Gastrocnemius medialis (tissue), 4 donors: ENCODE measurements at regions not wholly inside any gene's neighbourhood (a gene's known extent, or its start where the extent isn't known, plus 50 kb on each side); places are given as distances from the start of the nearest gene placed in this dataset.

ENCODE experiments used
- ATAC-seq, 2 donors: fragments of 150-250 bp; one replicate each; pipeline ENCODE4 v1.9.1; 2016
- DNase-seq, 2 donors: peaks; one replicate each; pipeline ENCODE4 v3.0.0-alpha.2; 2019
- H3K27ac ChIP-seq, 4 donors: fragments of 200-600 bp; sonication (generic); 1 replicate in 1 of 4; 2 replicates in 3 of 4; pipeline ENCODE4 v1.5.1; 2016 to 2018; ENCODE audit warnings: mild to moderate bottlenecking in 2 of 4, moderate library complexity in 1 of 4
- H3K27me3 ChIP-seq, 3 donors: fragments of 200-600 bp; sonication (generic) in 2 of 3; 1 replicate in 1 of 3; 2 replicates in 2 of 3; pipeline versions ENCODE4 v1.5.1 to v1.6.0; 2016 to 2019; ENCODE audit warnings: mild to moderate bottlenecking in 1 of 3, moderate library complexity in 1 of 3
- H3K36me3 ChIP-seq, 2 donors: fragments of 200-600 bp; sonication (generic) in 1 of 2; one replicate each; pipeline ENCODE4 v1.5.1; 2017 to 2018
- H3K4me1 ChIP-seq, 2 donors: fragments of 200-600 bp; sonication (generic) in 1 of 2; one replicate each; pipeline ENCODE4 v1.5.1; 2016 to 2017; ENCODE audit warnings: mild to moderate bottlenecking in 2 of 2
- H3K4me3 ChIP-seq, 4 donors: fragments of 200-600 bp; sonication (generic) in 3 of 4; 1 replicate in 1 of 4; 2 replicates in 3 of 4; pipeline ENCODE4 v1.5.1; 2016 to 2019; ENCODE audit warnings: mild to moderate bottlenecking in 2 of 4
- H3K9me3 ChIP-seq, 3 donors: fragments of 200-600 bp; sonication (generic) in 2 of 3; 1 replicate in 1 of 3; 2 replicates in 2 of 3; pipeline ENCODE4 v1.5.1; 2016 to 2019
- POLR2A ChIP-seq, 2 donors: fragments of 450-650 bp; IDR thresholded peaks; one replicate each; pipeline ENCODE4 v1.6.1; 2017; ENCODE audit warnings: antibody characterized with exemption in 2 of 2, mild to moderate bottlenecking in 2 of 2, moderate library complexity in 2 of 2
- in situ Hi-C, 4 donors: fragments of 200-750 bp; cut with MboI; loops; one replicate each; pipeline versions ENCODE4 v1.15.0 to v1.8.0; 2017; ENCODE audit warnings: low sequenced_read_pairs in 4 of 4
- intact Hi-C: fragments of 100-400 bp; cut with DNase I; formaldehyde crosslinking; loops from one replicate; pipeline ENCODE4 v1.15.1; 2023; ENCODE audit warnings: low total_unique reads
- TF ChIP-seq, protein P1 (sequence below), 5 experiments: fragments of 450-650 bp in 3 of 5; fragments of 200-600 bp in 2 of 5; sonication (generic) in 2 of 5; IDR thresholded peaks in 4 of 5; conservative IDR thresholded peaks in 1 of 5; 1 replicate in 4 of 5; 2 replicates in 1 of 5; pipeline ENCODE4 v1.5.1; 2016 to 2019; ENCODE audit warnings: antibody characterized with exemption in 5 of 5, mild to moderate bottlenecking in 3 of 5, moderate library complexity in 3 of 5

DNA sequence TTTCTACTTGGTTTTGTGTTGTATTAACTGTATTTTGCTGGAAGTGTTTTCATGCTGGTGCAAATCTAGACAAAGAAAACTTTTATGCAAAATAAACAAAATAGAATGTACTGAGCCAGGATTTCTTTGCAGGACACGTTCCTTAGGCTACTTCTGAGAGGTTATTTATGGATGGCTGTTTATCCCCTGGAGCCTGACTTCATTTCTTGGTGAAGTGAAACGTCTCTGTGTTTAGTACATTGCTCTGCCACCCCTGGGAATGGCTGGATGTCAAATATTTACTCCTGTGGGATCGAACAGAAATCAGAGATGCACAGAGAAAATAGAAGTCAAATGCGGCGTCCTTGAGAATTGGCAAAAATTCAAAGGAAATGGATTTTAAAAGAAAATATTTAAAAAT is 327.1 kb upstream of the MPDZ start:
- Histone ChIP-seq H3K4me3 (peak overlapping the region in 1 of 4 donors; percentile 7), H3K27ac (peak overlapping the region; percentile 60 to 74 (median 67)), H3K36me3 (no peaks in the 10 kb centered on the region), H3K4me1 (peaks cover 25 to 31% of the 10 kb centered on the region in 2 donors), H3K27me3 (no peaks in the 10 kb centered on the region), H3K9me3 (peaks cover 0 to 3% (median 0%) of the 10 kb centered on the region in 3 donors)
- in situ Hi-C loops = no loop called here
- TF ChIP-seq POLR2A (IDR thresholded peaks at IDR 0.05) = no peak
- TF ChIP-seq, protein P1, sequence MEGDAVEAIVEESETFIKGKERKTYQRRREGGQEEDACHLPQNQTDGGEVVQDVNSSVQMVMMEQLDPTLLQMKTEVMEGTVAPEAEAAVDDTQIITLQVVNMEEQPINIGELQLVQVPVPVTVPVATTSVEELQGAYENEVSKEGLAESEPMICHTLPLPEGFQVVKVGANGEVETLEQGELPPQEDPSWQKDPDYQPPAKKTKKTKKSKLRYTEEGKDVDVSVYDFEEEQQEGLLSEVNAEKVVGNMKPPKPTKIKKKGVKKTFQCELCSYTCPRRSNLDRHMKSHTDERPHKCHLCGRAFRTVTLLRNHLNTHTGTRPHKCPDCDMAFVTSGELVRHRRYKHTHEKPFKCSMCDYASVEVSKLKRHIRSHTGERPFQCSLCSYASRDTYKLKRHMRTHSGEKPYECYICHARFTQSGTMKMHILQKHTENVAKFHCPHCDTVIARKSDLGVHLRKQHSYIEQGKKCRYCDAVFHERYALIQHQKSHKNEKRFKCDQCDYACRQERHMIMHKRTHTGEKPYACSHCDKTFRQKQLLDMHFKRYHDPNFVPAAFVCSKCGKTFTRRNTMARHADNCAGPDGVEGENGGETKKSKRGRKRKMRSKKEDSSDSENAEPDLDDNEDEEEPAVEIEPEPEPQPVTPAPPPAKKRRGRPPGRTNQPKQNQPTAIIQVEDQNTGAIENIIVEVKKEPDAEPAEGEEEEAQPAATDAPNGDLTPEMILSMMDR (IDR thresholded peaks at IDR 0.05 in 4 of 5, conservative IDR thresholded peaks at IDR 0.05 in 1 of 5) = no peak
- DNase-seq (no peak), ATAC-seq (no peak)
- intact Hi-C loops = loop anchor here (5.0 kb wide), 1 partner anchor 121 kb away; no protein-coding TSS in a partner anchor

DNA sequence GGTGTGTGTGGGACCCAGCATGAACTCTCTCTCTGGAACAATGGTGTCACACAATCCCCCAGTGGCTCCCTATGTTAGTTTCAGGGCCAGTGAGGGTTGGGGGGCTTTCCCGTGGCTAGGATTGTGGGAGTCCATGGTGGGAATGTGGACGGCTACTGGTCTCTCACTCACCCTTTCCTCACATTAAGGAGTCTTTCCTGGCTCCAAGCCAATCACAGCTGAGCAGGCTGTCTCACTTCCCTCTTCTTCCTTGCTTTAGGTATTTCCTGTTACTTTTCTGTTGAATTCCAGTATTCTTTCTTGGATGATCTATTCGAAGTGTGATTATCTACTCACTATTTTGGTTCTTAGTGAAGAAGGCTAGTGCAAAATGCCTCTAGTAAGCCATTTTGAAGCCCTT is 324.4 kb upstream of the MPDZ start:
- Histone ChIP-seq H3K27me3 (no peaks in the 10 kb centered on the region), H3K27ac (no peak overlapping the region), H3K4me3 (no peak overlapping the region), H3K36me3 (no peaks in the 10 kb centered on the region), H3K4me1 (peaks cover 26 to 31% of the 10 kb centered on the region in 2 donors), H3K9me3 (peaks cover 0 to 3% (median 0%) of the 10 kb centered on the region in 3 donors)
- ATAC-seq (no peak), DNase-seq (no peak)
- in situ Hi-C loops (no loop called here), intact Hi-C loops (no loop called here)
- TF ChIP-seq, protein P1 (IDR thresholded peaks at IDR 0.05 in 4 of 5, conservative IDR thresholded peaks at IDR 0.05 in 1 of 5) = no peak
- no peak for TF ChIP-seq POLR2A (IDR thresholded peaks at IDR 0.05)

DNA sequence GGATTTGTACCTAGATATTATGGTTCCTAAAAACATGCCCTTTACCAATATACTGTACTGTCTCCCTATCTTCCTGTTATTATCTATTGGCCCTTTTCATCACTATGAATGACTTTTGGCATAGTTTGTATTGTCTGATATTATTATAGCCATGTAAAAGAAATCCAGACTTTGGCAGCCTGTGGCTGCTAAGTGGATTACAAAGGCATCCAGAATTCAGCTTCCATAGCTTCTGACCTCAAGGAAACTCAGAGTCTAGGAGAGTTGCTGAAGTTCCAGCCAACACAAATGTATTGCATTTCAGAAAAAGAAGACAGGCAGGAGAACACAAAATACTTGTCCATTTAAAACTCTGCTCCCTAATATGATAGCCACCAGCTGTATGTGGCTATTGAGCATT is 319.2 kb upstream of the MPDZ start:
- H3K9me3 ChIP-seq = peaks cover 0 to 3% (median 0%) of the 10 kb centered on the region in 3 donors
- DNase-seq (no peak), ATAC-seq (no peak)
- TF ChIP-seq POLR2A (IDR thresholded peaks at IDR 0.05) = no peak
- no peaks in the 10 kb centered on the region for H3K27me3 ChIP-seq
- intact Hi-C loops = no loop called here
- peaks cover 0 to 5% of the 10 kb centered on the region in 2 donors for H3K4me1 ChIP-seq
- in situ Hi-C loops = no loop called here
- no peak overlapping the region for H3K4me3 ChIP-seq
- H3K36me3 ChIP-seq = no peaks in the 10 kb centered on the region
- H3K27ac ChIP-seq = no peak overlapping the region

DNA sequence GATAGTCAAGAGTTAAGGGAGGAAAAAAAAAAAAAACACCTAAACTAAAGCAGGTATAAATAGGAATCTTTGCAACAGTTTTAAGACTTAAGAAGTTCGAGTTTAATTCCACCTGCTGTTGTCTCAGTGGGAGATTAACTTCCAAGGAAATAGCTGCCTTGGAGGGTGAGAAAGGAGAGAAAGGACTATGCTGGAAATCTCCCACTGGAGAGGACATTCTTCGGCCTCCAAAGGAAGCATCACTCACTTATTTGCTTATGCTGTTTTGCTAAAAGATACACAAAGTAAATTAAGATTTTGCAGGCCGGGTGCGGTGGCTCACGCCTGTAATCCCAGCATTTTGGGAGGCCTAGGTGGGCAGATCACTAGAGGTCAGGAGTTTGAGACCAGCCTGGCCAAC is 317.9 kb upstream of the MPDZ start:
- H3K27ac ChIP-seq = no peak overlapping the region
- no peak for TF ChIP-seq POLR2A (IDR thresholded peaks at IDR 0.05)
- TF ChIP-seq, protein P1 (IDR thresholded peaks at IDR 0.05 in 4 of 5, conservative IDR thresholded peaks at IDR 0.05 in 1 of 5) = no peak
- no peaks in the 10 kb centered on the region for H3K27me3 ChIP-seq
- ATAC-seq (no peak), DNase-seq (no peak)
- no peaks in the 10 kb centered on the region for H3K36me3 ChIP-seq
- intact Hi-C loops (no loop called here), in situ Hi-C loops (no loop called here)
- H3K4me1 ChIP-seq = peaks cover 0 to 5% of the 10 kb centered on the region in 2 donors
- peaks cover 0 to 3% (median 0%) of the 10 kb centered on the region in 3 donors for H3K9me3 ChIP-seq
- H3K4me3 ChIP-seq = no peak overlapping the region

DNA sequence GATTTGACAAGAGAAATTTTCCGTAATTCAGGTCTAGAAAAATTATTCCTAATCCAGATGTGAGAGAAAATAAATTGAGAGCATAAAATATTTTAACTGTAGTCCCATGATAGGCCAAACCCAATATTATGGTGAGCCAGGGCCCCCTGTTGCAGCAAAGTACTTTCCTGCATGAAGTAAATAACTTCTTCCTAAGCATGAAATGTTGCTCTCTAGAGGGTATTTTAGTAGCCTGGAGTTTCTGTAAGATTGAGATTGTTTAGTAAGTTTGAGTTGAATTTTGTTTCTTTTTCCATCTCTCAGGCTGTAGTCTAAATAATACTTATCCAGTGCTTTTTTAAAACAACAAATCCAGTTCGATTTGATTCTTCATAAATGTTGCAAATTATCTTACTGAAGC is 317.5 kb upstream of the MPDZ start:
- TF ChIP-seq, protein P1 (IDR thresholded peaks at IDR 0.05 in 4 of 5, conservative IDR thresholded peaks at IDR 0.05 in 1 of 5) = no peak
- TF ChIP-seq POLR2A (IDR thresholded peaks at IDR 0.05) = no peak
- no peak overlapping the region for H3K27ac ChIP-seq
- no peak overlapping the region for H3K4me3 ChIP-seq
- in situ Hi-C loops = no loop called here
- DNase-seq (no peak), ATAC-seq (no peak)
- H3K27me3 ChIP-seq = no peaks in the 10 kb centered on the region
- H3K9me3 ChIP-seq = peaks cover 0 to 2% (median 0%) of the 10 kb centered on the region in 3 donors
- peaks cover 0 to 5% of the 10 kb centered on the region in 2 donors for H3K4me1 ChIP-seq
- intact Hi-C loops = no loop called here
- H3K36me3 ChIP-seq = no peaks in the 10 kb centered on the region
